Activated T-cell treated with anti-CD3 and anti-CD28 coated beads, Interleukin-2, amount 50 U/mL, for 72 hours (primary cell): ENCODE measurements at regions not wholly inside any gene's neighbourhood (a gene's known extent, or its start where the extent isn't known, plus 50 kb on each side); places are given as distances from the start of the nearest gene placed in this dataset.

ENCODE experiments used
- ATAC-seq, 2 donors: fragments of 150-1000 bp; cut with Tn5 transposase; replicated peaks in 1 of 2; 2 replicates each; pipeline ENCODE4 v1.10.0; 2021; ENCODE audit warnings: moderate library complexity in 2 of 2, mild to moderate bottlenecking in 1 of 2
- DNase-seq, 2 donors: peaks; one replicate each; pipeline ENCODE4 v3.0.0; 2021 to 2022; ENCODE audit warnings: mixed read lengths in 1 of 2
- H3K27ac Mint-ChIP-seq: one replicate; pipeline ENCODE4 v1.8.0; 2022; ENCODE audit warnings: mild to moderate bottlenecking, moderate library complexity, mixed read lengths
- H3K27me3 Mint-ChIP-seq: one replicate; pipeline ENCODE4 v1.8.0; 2022; ENCODE audit warnings: low read depth, mixed read lengths
- H3K36me3 Mint-ChIP-seq, 2 donors: one replicate each; pipeline ENCODE4 v1.8.0; 2022; ENCODE audit warnings: mixed read lengths in 2 of 2, mild to moderate bottlenecking in 1 of 2; ENCODE audit not compliant: insufficient read depth in 2 of 2
- H3K4me1 Mint-ChIP-seq: one replicate; pipeline ENCODE4 v1.8.0; 2022; ENCODE audit warnings: low read depth, mixed read lengths
- H3K4me3 Mint-ChIP-seq, 2 donors: one replicate each; pipeline ENCODE4 v1.8.0; 2022; ENCODE audit warnings: mild to moderate bottlenecking in 2 of 2, mixed read lengths in 2 of 2, moderate library complexity in 2 of 2
- H3K9me3 Mint-ChIP-seq, 2 donors: one replicate each; pipeline ENCODE4 v1.8.0; 2022; ENCODE audit warnings: mixed read lengths in 2 of 2

- no peaks in the 10 kb centered on the region for H3K27me3 Mint-ChIP-seq
Observed at GRCh38 chr17:77449908-77450741, 309.4 kb downstream of the SEC14L1 start.

GRCh38 chr17:77450742-77451244 lies 310.0 kb downstream of the SEC14L1 start:
- no peaks in the 10 kb centered on the region for H3K27me3 Mint-ChIP-seq
- H3K4me1 Mint-ChIP-seq = peaks cover 77% of the 10 kb centered on the region
- peak overlapping the region; percentile 88 for H3K27ac Mint-ChIP-seq
- no peaks in the 10 kb centered on the region for H3K9me3 Mint-ChIP-seq
- H3K4me3 Mint-ChIP-seq = peak overlapping the region; percentile 97 to 99
- ATAC-seq (no peak), DNase-seq (no peak)
- H3K36me3 Mint-ChIP-seq = peaks cover 17 to 22% of the 10 kb centered on the region in 2 donors

More at GRCh38 chr17:77449908-77450741, 309.4 kb downstream of the SEC14L1 start:
- Mint-ChIP-seq H3K9me3 (no peaks in the 10 kb centered on the region), H3K4me3 (peak overlapping the region; percentile 97 to 99), H3K4me1 (peaks cover 77% of the 10 kb centered on the region), H3K27ac (peak overlapping the region; percentile 88), H3K36me3 (peaks cover 12 to 17% of the 10 kb centered on the region in 2 donors)
- DNase-seq (peak; percentile 80 to 82), ATAC-seq (peak; percentile 38 to 58)

- ATAC-seq = peak; percentile 58 to 61
- Mint-ChIP-seq H3K4me1 (peaks cover 74% of the 10 kb centered on the region), H3K27ac (peak overlapping the region; percentile 91), H3K36me3 (peaks cover 18 to 23% of the 10 kb centered on the region in 2 donors), H3K4me3 (peak overlapping the region; percentile 97 to 99), H3K27me3 (no peaks in the 10 kb centered on the region), H3K9me3 (no peaks in the 10 kb centered on the region)
- DNase-seq = peak; percentile 78 to 81
Observed at GRCh38 chr17:77451245-77451893, 310.6 kb downstream of the SEC14L1 start.

- Mint-ChIP-seq H3K9me3 (no peaks in the 10 kb centered on the region), H3K36me3 (peaks cover 18 to 23% of the 10 kb centered on the region in 2 donors), H3K27ac (peak overlapping the region; percentile 91), H3K27me3 (no peaks in the 10 kb centered on the region), H3K4me1 (peaks cover 74% of the 10 kb centered on the region), H3K4me3 (peak overlapping the region; percentile 97 to 99)
- DNase-seq = peak in 1 of 2 donors; percentile 44
- peak in 1 of 2 donors; percentile 19 for ATAC-seq
Observed at GRCh38 chr17:77451894-77452852, 311.4 kb downstream of the SEC14L1 start.

GRCh38 chr17:77453613-77454241 lies 313.0 kb downstream of the SEC14L1 start:
- Mint-ChIP-seq H3K4me1 (peaks cover 75% of the 10 kb centered on the region), H3K9me3 (no peaks in the 10 kb centered on the region), H3K27ac (peak overlapping the region; percentile 91), H3K27me3 (no peaks in the 10 kb centered on the region), H3K4me3 (peak overlapping the region; percentile 97 to 99), H3K36me3 (peaks cover 18 to 23% of the 10 kb centered on the region in 2 donors)
- DNase-seq (peak; percentile 62), ATAC-seq (peak; percentile 19 to 25)

GRCh38 chr17:77454242-77455095 lies 313.7 kb downstream of the SEC14L1 start:
- H3K4me1 Mint-ChIP-seq = peaks cover 75% of the 10 kb centered on the region
- H3K27ac Mint-ChIP-seq = peak overlapping the region; percentile 94
- ATAC-seq (no peak), DNase-seq (peak in 1 of 2 donors; percentile 52)
- no peaks in the 10 kb centered on the region for H3K9me3 Mint-ChIP-seq
- H3K27me3 Mint-ChIP-seq = no peaks in the 10 kb centered on the region
- peaks cover 18 to 23% of the 10 kb centered on the region in 2 donors for H3K36me3 Mint-ChIP-seq
- H3K4me3 Mint-ChIP-seq = peak overlapping the region; percentile 97 to 99

GRCh38 chr17:77455111-77455890 lies 314.5 kb downstream of the SEC14L1 start:
- peak overlapping the region; percentile 94 for H3K27ac Mint-ChIP-seq
- no peak for ATAC-seq
- H3K36me3 Mint-ChIP-seq = peaks cover 20 to 23% of the 10 kb centered on the region in 2 donors
- H3K27me3 Mint-ChIP-seq = no peaks in the 10 kb centered on the region
- DNase-seq = peak; percentile 59
- no peaks in the 10 kb centered on the region for H3K9me3 Mint-ChIP-seq
- peaks cover 74% of the 10 kb centered on the region for H3K4me1 Mint-ChIP-seq
- H3K4me3 Mint-ChIP-seq = peak overlapping the region; percentile 97 to 99

- H3K4me3 Mint-ChIP-seq = peak overlapping the region; percentile 97 to 99
- ATAC-seq = no peak
- DNase-seq = no peak
- peaks cover 74% of the 10 kb centered on the region for H3K4me1 Mint-ChIP-seq
- no peaks in the 10 kb centered on the region for H3K27me3 Mint-ChIP-seq
- H3K9me3 Mint-ChIP-seq = no peaks in the 10 kb centered on the region
- H3K27ac Mint-ChIP-seq = peak overlapping the region; percentile 94
- peaks cover 19 to 23% of the 10 kb centered on the region in 2 donors for H3K36me3 Mint-ChIP-seq
Observed at GRCh38 chr17:77455891-77456260, 315.1 kb downstream of the SEC14L1 start.

- Mint-ChIP-seq H3K27ac (peak overlapping the region; percentile 27), H3K36me3 (peaks cover 16 to 22% of the 10 kb centered on the region in 2 donors), H3K9me3 (no peaks in the 10 kb centered on the region), H3K4me3 (peak overlapping the region; percentile 97 to 99), H3K4me1 (peaks cover 78% of the 10 kb centered on the region), H3K27me3 (no peaks in the 10 kb centered on the region)
- DNase-seq (peak in 1 of 2 donors; percentile 24), ATAC-seq (no peak)
Observed at GRCh38 chr17:77456271-77456950, 315.6 kb downstream of the SEC14L1 start.

- ATAC-seq = no peak
- no peaks in the 10 kb centered on the region for H3K27me3 Mint-ChIP-seq
- DNase-seq = peak; percentile 55 to 57
Observed at GRCh38 chr17:77456951-77457548, 316.3 kb downstream of the SEC14L1 start.

More at GRCh38 chr17:77456951-77457548, 316.3 kb downstream of the SEC14L1 start:
- H3K9me3 Mint-ChIP-seq = no peaks in the 10 kb centered on the region
- peaks cover 18% of the 10 kb centered on the region in 2 donors for H3K36me3 Mint-ChIP-seq
- peaks cover 84% of the 10 kb centered on the region for H3K4me1 Mint-ChIP-seq
- peak overlapping the region; percentile 97 for H3K27ac Mint-ChIP-seq
- H3K4me3 Mint-ChIP-seq = peak overlapping the region; percentile 97 to 99
